ENCODE measurements at regions not wholly inside any gene's neighbourhood (a gene's known extent, or its start where the extent isn't known, plus 50 kb on each side); places are given as distances from the start of the nearest gene placed in this dataset.
A peak's percentile ranks its signal among the peaks of the same experiment; 100 is the strongest.

DNA sequence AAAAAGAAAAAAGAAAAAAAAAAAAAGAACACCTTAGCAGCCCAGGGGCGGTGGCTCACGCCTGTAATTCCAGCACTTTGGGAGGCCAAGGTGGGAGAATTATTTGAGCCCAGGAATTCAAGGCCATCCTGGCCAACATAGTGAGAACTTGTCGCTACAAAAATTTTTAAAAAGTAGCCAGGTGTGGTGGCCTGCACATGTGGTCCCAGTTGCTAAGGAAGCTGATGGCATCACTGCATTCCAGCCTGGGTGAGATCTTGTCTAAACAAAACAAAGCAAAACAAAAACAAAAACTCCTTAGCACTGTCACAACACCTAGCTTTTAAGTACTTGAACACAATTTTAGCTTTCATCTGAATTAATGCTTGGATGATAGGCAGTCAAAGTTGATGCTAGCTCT lies 86.3 kb upstream of the MKLN1 start:
- no peak for DNase-seq (ENCODE audit: low read depth)
- TF ChIP-seq, protein P1, sequence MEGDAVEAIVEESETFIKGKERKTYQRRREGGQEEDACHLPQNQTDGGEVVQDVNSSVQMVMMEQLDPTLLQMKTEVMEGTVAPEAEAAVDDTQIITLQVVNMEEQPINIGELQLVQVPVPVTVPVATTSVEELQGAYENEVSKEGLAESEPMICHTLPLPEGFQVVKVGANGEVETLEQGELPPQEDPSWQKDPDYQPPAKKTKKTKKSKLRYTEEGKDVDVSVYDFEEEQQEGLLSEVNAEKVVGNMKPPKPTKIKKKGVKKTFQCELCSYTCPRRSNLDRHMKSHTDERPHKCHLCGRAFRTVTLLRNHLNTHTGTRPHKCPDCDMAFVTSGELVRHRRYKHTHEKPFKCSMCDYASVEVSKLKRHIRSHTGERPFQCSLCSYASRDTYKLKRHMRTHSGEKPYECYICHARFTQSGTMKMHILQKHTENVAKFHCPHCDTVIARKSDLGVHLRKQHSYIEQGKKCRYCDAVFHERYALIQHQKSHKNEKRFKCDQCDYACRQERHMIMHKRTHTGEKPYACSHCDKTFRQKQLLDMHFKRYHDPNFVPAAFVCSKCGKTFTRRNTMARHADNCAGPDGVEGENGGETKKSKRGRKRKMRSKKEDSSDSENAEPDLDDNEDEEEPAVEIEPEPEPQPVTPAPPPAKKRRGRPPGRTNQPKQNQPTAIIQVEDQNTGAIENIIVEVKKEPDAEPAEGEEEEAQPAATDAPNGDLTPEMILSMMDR (conservative IDR thresholded peaks at IDR 0.05; ENCODE audit: control insufficient read depth, insufficient read depth, low read depth, low read length) = no peak
- no peak overlapping the region for H3K4me3 ChIP-seq (ENCODE audit: control insufficient read depth, low read depth, low read length)

DNA sequence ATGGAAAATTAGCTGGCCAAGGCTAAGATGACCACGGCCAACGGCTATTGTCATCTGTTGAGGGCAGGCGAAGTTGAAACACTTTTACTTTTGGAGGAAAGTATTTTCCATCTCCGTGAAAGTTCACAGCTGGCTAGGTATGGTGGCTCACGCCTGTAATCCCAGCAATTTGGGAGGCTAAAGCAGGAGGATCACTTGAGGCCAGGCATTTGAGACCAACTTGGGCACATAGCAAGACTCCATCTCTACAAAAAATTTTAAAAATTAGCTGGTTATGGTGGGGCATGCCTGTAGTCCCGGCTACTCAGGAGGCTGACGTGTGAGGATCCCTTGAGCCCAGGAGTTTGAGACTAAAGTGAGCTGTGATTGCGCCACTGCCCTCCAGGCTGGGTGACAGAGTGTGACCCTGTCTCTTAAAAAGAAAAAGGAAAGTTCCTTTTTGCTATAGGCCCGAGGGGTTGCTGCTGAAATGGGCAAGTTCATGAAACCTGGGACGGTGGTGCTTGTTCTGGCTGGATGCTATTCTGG lies 85.5 kb upstream of the MKLN1 start:
- DNase-seq (ENCODE audit: low read depth) = no peak
- no peak overlapping the region for H3K4me3 ChIP-seq (ENCODE audit: control insufficient read depth, low read depth, low read length)
- TF ChIP-seq, protein P1 (conservative IDR thresholded peaks at IDR 0.05; ENCODE audit: control insufficient read depth, insufficient read depth, low read depth, low read length) = no peak

DNA sequence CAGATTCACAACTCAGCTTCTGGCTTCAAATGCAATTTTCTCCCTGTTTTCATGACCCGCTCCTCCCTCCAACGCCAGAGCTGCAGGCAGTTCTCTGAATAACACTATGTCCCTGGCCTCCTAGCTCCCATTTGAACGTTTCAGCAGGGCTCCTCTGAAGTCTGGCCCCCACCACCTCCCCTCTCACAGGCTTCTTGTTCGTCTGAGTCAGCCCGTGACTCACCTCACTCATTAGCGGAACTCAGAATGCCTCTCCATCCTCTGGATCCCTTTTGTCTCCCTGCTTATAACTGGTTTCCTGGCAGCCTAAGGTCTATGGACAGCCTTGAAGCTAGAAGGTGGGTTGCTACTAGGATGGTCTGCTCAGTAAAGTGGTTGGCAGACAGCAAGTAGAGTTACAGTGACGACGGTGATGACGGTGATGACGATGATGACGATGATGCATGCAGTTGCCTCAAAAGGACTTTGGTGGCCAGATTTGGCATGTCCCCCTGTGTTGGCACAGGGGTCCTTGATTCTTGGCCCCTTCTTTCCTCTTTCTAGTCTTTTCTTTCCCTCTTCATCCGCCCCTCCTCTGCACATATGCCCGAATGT lies 83.3 kb upstream of the MKLN1 start:
- TF ChIP-seq, protein P1 (conservative IDR thresholded peaks at IDR 0.05; ENCODE audit: control insufficient read depth, insufficient read depth, low read depth, low read length) = no peak
- no peak overlapping the region for H3K4me3 ChIP-seq (ENCODE audit: control insufficient read depth, low read depth, low read length)
- DNase-seq (ENCODE audit: low read depth) = peak; percentile 97

DNA sequence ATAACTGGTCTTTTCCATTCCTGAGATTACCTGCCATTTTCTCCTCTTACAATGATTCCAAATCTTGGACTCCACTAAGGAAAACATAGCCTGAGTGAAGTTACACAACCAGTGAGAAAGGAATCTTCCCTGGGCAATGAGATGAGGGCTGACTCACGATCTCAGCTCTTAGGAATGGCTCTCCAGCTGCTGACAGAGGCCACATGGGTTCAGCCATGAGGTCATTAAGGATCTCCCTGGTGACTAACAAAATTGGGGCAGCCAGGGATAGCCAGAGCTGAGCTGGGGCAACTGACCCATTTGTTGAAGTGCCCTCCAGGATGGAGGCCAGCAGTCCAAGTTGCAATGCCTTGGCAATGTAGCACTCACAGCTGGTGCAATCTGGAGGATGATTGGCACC lies 78.7 kb upstream of the MKLN1 start:
- TF ChIP-seq, protein P1 (conservative IDR thresholded peaks at IDR 0.05; ENCODE audit: control insufficient read depth, insufficient read depth, low read depth, low read length) = no peak
- H3K4me3 ChIP-seq (ENCODE audit: control insufficient read depth, low read depth, low read length) = no peak overlapping the region
- peak; percentile 98 for DNase-seq (ENCODE audit: low read depth)

DNA sequence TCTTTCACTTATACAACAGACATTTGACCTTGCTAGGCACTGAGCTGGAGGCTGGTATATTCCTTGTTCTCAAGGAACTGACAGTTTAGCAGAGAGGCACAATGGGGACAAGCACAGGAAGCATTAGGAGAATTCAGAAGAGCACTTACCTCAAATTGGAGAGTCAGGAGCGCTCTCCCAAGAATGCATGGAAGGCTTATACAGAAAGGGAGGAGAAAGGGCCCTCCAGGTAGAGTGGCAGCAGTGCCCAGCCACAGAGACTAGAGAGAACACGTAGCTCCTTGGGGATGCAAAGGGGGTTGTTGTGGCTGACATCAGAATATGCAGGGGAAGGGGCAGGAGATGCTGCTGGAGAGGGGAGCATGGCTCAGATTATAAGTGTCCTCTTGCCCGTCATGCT lies 78.2 kb upstream of the MKLN1 start:
- TF ChIP-seq, protein P1 (conservative IDR thresholded peaks at IDR 0.05; ENCODE audit: control insufficient read depth, insufficient read depth, low read depth, low read length) = no peak
- no peak for DNase-seq (ENCODE audit: low read depth)
- no peak overlapping the region for H3K4me3 ChIP-seq (ENCODE audit: control insufficient read depth, low read depth, low read length)

DNA sequence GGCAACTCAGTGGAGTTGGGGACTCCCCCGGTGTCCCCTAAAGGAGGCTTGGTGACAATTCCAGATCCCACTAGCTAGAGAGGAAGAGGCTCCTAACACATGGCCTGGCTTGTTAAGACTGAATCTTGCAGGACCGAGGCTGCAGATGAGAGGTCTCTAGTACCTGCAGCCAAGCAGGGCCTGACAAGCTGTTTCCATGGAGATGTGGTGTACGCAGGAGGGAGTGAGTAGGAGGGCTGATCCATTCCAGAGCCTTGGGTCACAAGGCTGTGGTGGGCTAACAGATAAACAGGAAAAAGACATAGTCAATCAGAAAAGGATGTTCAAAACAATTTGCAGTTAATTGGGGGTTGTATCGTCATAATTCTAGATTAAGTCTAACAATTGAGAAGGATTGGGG lies 77.3 kb upstream of the MKLN1 start:
- H3K4me3 ChIP-seq (ENCODE audit: control insufficient read depth, low read depth, low read length) = no peak overlapping the region
- TF ChIP-seq, protein P1 (conservative IDR thresholded peaks at IDR 0.05; ENCODE audit: control insufficient read depth, insufficient read depth, low read depth, low read length) = no peak
- DNase-seq (ENCODE audit: low read depth) = no peak

DNA sequence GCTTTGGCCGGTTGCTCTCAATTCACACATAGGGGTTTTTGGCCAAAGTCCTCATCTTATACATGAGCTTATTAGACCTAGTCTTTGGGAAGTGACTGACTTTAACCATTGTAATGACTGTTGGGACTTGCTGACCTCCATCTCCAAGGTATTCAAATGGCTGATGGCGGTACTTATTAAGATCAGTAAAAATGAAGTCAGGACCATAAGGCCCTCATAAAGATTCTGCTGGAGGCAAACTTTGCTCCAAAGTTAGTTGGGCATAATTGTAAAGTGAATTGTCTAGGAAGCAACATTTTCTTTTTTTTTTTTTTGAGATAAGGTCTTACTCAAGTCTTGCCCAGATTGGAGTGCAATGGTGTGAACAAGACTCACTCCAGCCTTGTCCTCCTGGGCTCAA lies 76.3 kb upstream of the MKLN1 start:
- no peak overlapping the region for H3K4me3 ChIP-seq (ENCODE audit: control insufficient read depth, low read depth, low read length)
- TF ChIP-seq, protein P1 (conservative IDR thresholded peaks at IDR 0.05; ENCODE audit: control insufficient read depth, insufficient read depth, low read depth, low read length) = no peak
- no peak for DNase-seq (ENCODE audit: low read depth)

Data from fibroblast of mammary gland (primary cell).